G401 (cell line): ENCODE measurements at regions not wholly inside any gene's neighbourhood (a gene's known extent, or its start where the extent isn't known, plus 50 kb on each side); places are given as distances from the start of the nearest gene placed in this dataset.

Source experiments
- DNase-seq: peaks from one replicate; pipeline ENCODE4 v3.0.0-alpha.2; 2015; ENCODE audit warnings: low spot score
- in situ Hi-C: cut with HindIII; loops from 2 replicates; pipeline ENCODE4 v1.10.0; 2016; ENCODE audit warnings: low sequenced_read_pairs, mixed read lengths

- in situ Hi-C loops = no loop called here
- no peak for DNase-seq
Measured at GRCh38 chr3:139746481-139746880, 68.7 kb upstream of the NMNAT3 start.

- DNase-seq = no peak
- in situ Hi-C loops = no loop called here
Measured at GRCh38 chr3:139745831-139746230, 68.1 kb upstream of the NMNAT3 start.

- in situ Hi-C loops = no loop called here
- DNase-seq = no peak
Measured at GRCh38 chr3:139738697-139739096, 60.9 kb upstream of the NMNAT3 start.

- no peak for DNase-seq
- in situ Hi-C loops = no loop called here
Measured at GRCh38 chr3:139737682-139738361, 60.0 kb upstream of the NMNAT3 start.

- DNase-seq = no peak
- in situ Hi-C loops = no loop called here
Measured at GRCh38 chr3:139735191-139735590, 57.4 kb upstream of the NMNAT3 start.

GRCh38 chr3:139732729-139733128, 55.0 kb upstream of the NMNAT3 start:
- in situ Hi-C loops = no loop called here

GRCh38 chr3:139729300-139729699, 51.5 kb upstream of the NMNAT3 start:
- in situ Hi-C loops = no loop called here

More at GRCh38 chr3:139732729-139733128, 55.0 kb upstream of the NMNAT3 start:
- DNase-seq = no peak

GRCh38 chr3:139728414-139728813, 50.6 kb upstream of the NMNAT3 start:
- in situ Hi-C loops = no loop called here

More at GRCh38 chr3:139729300-139729699, 51.5 kb upstream of the NMNAT3 start:
- no peak for DNase-seq

More at GRCh38 chr3:139728414-139728813, 50.6 kb upstream of the NMNAT3 start:
- no peak for DNase-seq
